ENCODE measurements at regions not wholly inside any gene's neighbourhood (a gene's known extent, or its start where the extent isn't known, plus 50 kb on each side); places are given as distances from the start of the nearest gene placed in this dataset.

- H3K27ac ChIP-seq: no peak overlapping the region
- WGBS, 3 donors: 71 to 79% (median 74%) methylated on average over 6 of the region's 6 CpGs
- H3K4me3 ChIP-seq: no peak overlapping the region
- no peak for DNase-seq
- H3K9me3 ChIP-seq: no peaks in the 10 kb centered on the region
- ATAC-seq: no peak
- no peak for TF ChIP-seq CTCF (IDR thresholded peaks at IDR 0.05)
- H3K27me3 ChIP-seq (ENCODE audit: insufficient read depth in 3 of 3, low read length in 2 of 3): no peaks in the 10 kb centered on the region
- H3K36me3 ChIP-seq (ENCODE audit: insufficient read depth in 1 of 2, low read depth in 1 of 2): no peaks in the 10 kb centered on the region
- intact Hi-C loops (cut with DNase I): no loop called here
- no peaks in the 10 kb centered on the region for H3K4me1 ChIP-seq
Measured at GRCh38 chr7:18434171-18434570, 61.4 kb upstream of the HDAC9 start.

GRCh38 chr7:18437101-18437500, 58.4 kb upstream of the HDAC9 start:
- ATAC-seq (no peak), DNase-seq (no peak)
- WGBS, 3 donors: 26 to 59% (median 42%) methylated on average over 1 of the region's 1 CpG
- no peak overlapping the region for H3K27ac ChIP-seq
- H3K4me1 ChIP-seq: no peaks in the 10 kb centered on the region
- intact Hi-C loops (cut with DNase I): no loop called here
- no peak for TF ChIP-seq CTCF (IDR thresholded peaks at IDR 0.05)
- no peaks in the 10 kb centered on the region for H3K27me3 ChIP-seq (ENCODE audit: insufficient read depth in 3 of 3, low read length in 2 of 3)
- no peaks in the 10 kb centered on the region for H3K36me3 ChIP-seq (ENCODE audit: insufficient read depth in 1 of 2, low read depth in 1 of 2)
- no peaks in the 10 kb centered on the region for H3K9me3 ChIP-seq
- H3K4me3 ChIP-seq: no peak overlapping the region

- intact Hi-C loops (cut with DNase I): no loop called here
- ATAC-seq (no peak), DNase-seq (no peak)
- H3K4me3 ChIP-seq: no peak overlapping the region
- peaks cover 7% of the 10 kb centered on the region for H3K4me1 ChIP-seq
- no peaks in the 10 kb centered on the region for H3K27me3 ChIP-seq (ENCODE audit: insufficient read depth in 3 of 3, low read length in 2 of 3)
- no peaks in the 10 kb centered on the region for H3K9me3 ChIP-seq
- H3K36me3 ChIP-seq (ENCODE audit: insufficient read depth in 1 of 2, low read depth in 1 of 2): no peaks in the 10 kb centered on the region
- 47 to 51% (median 48%) methylated on average over 2 of the region's 2 CpGs for WGBS, 3 donors
- H3K27ac ChIP-seq: no peak overlapping the region
- TF ChIP-seq CTCF (IDR thresholded peaks at IDR 0.05): no peak
Measured at GRCh38 chr7:18440934-18441333, 54.6 kb upstream of the HDAC9 start.

GRCh38 chr7:18444826-18445225, 50.7 kb upstream of the HDAC9 start:
- H3K9me3 ChIP-seq: no peaks in the 10 kb centered on the region
- peaks cover 7% of the 10 kb centered on the region for H3K4me1 ChIP-seq
- no peak overlapping the region for H3K27ac ChIP-seq
- no peak for DNase-seq
- H3K27me3 ChIP-seq (ENCODE audit: insufficient read depth in 3 of 3, low read length in 2 of 3): no peaks in the 10 kb centered on the region
- no peak for TF ChIP-seq CTCF (IDR thresholded peaks at IDR 0.05)
- WGBS, 3 donors: 76 to 93% (median 85%) methylated on average over 1 of the region's 1 CpG
- ATAC-seq: no peak
- H3K4me3 ChIP-seq: no peak overlapping the region
- intact Hi-C loops (cut with DNase I): no loop called here
- no peaks in the 10 kb centered on the region for H3K36me3 ChIP-seq (ENCODE audit: insufficient read depth in 1 of 2, low read depth in 1 of 2)

- no peak for TF ChIP-seq CTCF (IDR thresholded peaks at IDR 0.05)
- WGBS, 3 donors: 57 to 72% (median 64%) methylated on average over 3 of the region's 3 CpGs
- H3K27me3 ChIP-seq (ENCODE audit: insufficient read depth in 3 of 3, low read length in 2 of 3): no peaks in the 10 kb centered on the region
- intact Hi-C loops (cut with DNase I): no loop called here
- H3K9me3 ChIP-seq: no peaks in the 10 kb centered on the region
- DNase-seq (no peak), ATAC-seq (no peak)
- H3K4me3 ChIP-seq: no peak overlapping the region
- peaks cover 7% of the 10 kb centered on the region for H3K4me1 ChIP-seq
- no peak overlapping the region for H3K27ac ChIP-seq
- no peaks in the 10 kb centered on the region for H3K36me3 ChIP-seq (ENCODE audit: insufficient read depth in 1 of 2, low read depth in 1 of 2)
Measured at GRCh38 chr7:18445483-18445882, 50.1 kb upstream of the HDAC9 start.

Data from psoas muscle (tissue), 7 donors.